GM12878 (cell line): ENCODE measurements at regions not wholly inside any gene's neighbourhood (a gene's known extent, or its start where the extent isn't known, plus 50 kb on each side); places are given as distances from the start of the nearest gene placed in this dataset.

Experiments used
- ATAC-seq: fragments of 200-7000 bp; cut with Tn5 transposase; 3 replicates; pipeline ENCODE4 v1.9.1; 2020; ENCODE audit warnings: mild to moderate bottlenecking, moderate library complexity
- BruUV-seq: library from RNA; stranded (reverse); fragments of 400-500 nt; replicated peaks from 2 replicates; lab custom pipeline; 2021; lab: Mats Ljungman, UMichigan
- CTCF ChIA-PET: fragments of 300-600 bp; sonication (Branson Sonifier 250); formaldehyde crosslinking; extraction: SDS; loops from one replicate; lab custom pipeline; 2021; ENCODE audit warnings: inconsistent platforms; lab: Yijun Ruan, JAX
- POLR2A ChIA-PET: fragments of 350-600 bp; formaldehyde crosslinking; extraction: SDS; loops from one replicate; lab custom pipeline; 2021; ENCODE audit warnings: inconsistent platforms; lab: Charles Lee
- RAD21 ChIA-PET: fragments of 300-600 bp; sonication (Branson Sonifier 250); formaldehyde crosslinking; loops from one replicate; lab custom pipeline; 2023; ENCODE audit warnings: antibody characterized with exemption; ENCODE audit not compliant: unreplicated experiment; lab: Charles Lee
- SMC1A ChIA-PET: fragments of 300-600 bp; sonication (Branson Sonifier 250); formaldehyde crosslinking; loops from one replicate; lab custom pipeline; 2023; ENCODE audit not compliant: unreplicated experiment, uncharacterized antibody; lab: Charles Lee
- DNase-seq: peaks from one replicate; pipeline ENCODE4 v3.0.0-alpha.2; 2011; ENCODE audit warnings: low read depth, low spot score
- FAIRE-seq: peaks from 3 replicates; lab custom pipeline; 2011; peaks lifted over from hg19 to GRCh38; lab: Jason Lieb, UNC
- H2AFZ ChIP-seq: 2 replicates; pipeline ENCODE4 v1.6.0; 2011; ENCODE audit warnings: low read depth, low read length, control low read depth; ENCODE audit not compliant: control insufficient read depth
- H3K27ac ChIP-seq: 2 replicates; pipeline ENCODE4 v1.5.1; 2011; ENCODE audit warnings: control low read depth; ENCODE audit not compliant: control insufficient read depth, insufficient read depth
- H3K27me3 ChIP-seq, 2 experiments: replicated peaks in 1 of 2; 2 replicates each; pipeline versions ENCODE4 v1.6.0 to v1.6.1; 2011; ENCODE audit warnings: low read length in 1 of 2; ENCODE audit not compliant: control insufficient read depth in 2 of 2, insufficient read depth in 2 of 2
- H3K36me3 ChIP-seq, 2 experiments: 2 replicates each; pipeline ENCODE4 v1.5.1; 2011; ENCODE audit warnings: low read length in 1 of 2; ENCODE audit not compliant: control insufficient read depth in 2 of 2, insufficient read depth in 2 of 2
- H3K4me1 ChIP-seq: 2 replicates; pipeline ENCODE4 v1.6.1; 2011; ENCODE audit warnings: mild to moderate bottlenecking, low read length, moderate library complexity, mixed read lengths; ENCODE audit not compliant: control insufficient read depth, insufficient read depth
- H3K4me2 ChIP-seq: 2 replicates; pipeline ENCODE4 v1.6.0; 2011; ENCODE audit warnings: control low read depth; ENCODE audit not compliant: control insufficient read depth, insufficient read depth
- H3K4me3 ChIP-seq: fragments of 200-600 bp; sonication (generic); 2 replicates; pipeline ENCODE4 v1.5.1; 2016
- H3K79me2 ChIP-seq: 2 replicates; pipeline ENCODE4 v1.6.0; 2011; ENCODE audit warnings: low read length; ENCODE audit not compliant: control insufficient read depth, insufficient read depth
- H3K9ac ChIP-seq: 2 replicates; pipeline ENCODE4 v1.8.0; 2011; ENCODE audit warnings: low read length, control low read depth, mixed read lengths; ENCODE audit not compliant: control insufficient read depth, insufficient read depth
- H3K9me3 ChIP-seq: replicated peaks from 3 replicates; pipeline ENCODE4 v1.5.1; 2011; ENCODE audit warnings: mild to moderate bottlenecking, low read length; ENCODE audit not compliant: control insufficient read depth, insufficient read depth
- H4K20me1 ChIP-seq: 2 replicates; pipeline ENCODE4 v1.6.0; 2011; ENCODE audit not compliant: control insufficient read depth, insufficient read depth
- CBFB ChIP-seq: IDR thresholded peaks from 2 replicates; pipeline ENCODE4 v1.6.1; 2016; ENCODE audit warnings: antibody characterized with exemption, low read depth
- CEBPZ ChIP-seq: fragments of 150-350 bp; IDR thresholded peaks from 2 replicates; pipeline ENCODE4 v1.6.1; 2016; ENCODE audit warnings: low read depth, low read length
- EP300 ChIP-seq, 2 experiments: fragments of 150-350 bp in 1 of 2; IDR thresholded peaks; 2 replicates each; pipeline ENCODE4 v1.6.1; 2011 to 2012; ENCODE audit warnings: low read depth in 2 of 2, low read length in 2 of 2, borderline replicate concordance in 1 of 2, improper control_type of control experiment in 1 of 2, inconsistent platforms in 1 of 2; ENCODE audit not compliant: control insufficient read depth in 1 of 2
- FOXK2 ChIP-seq: fragments of 450-650 bp; IDR thresholded peaks from 2 replicates; pipeline ENCODE4 v1.6.1; 2017; ENCODE audit warnings: mild to moderate bottlenecking, moderate library complexity
- HCFC1 ChIP-seq: fragments of 150-350 bp; IDR thresholded peaks from 2 replicates; pipeline ENCODE4 v1.6.1; 2014; ENCODE audit warnings: low read length
- HDAC2 ChIP-seq: fragments of 200-600 bp; sonication (generic); IDR thresholded peaks from 2 replicates; pipeline ENCODE4 v1.6.1; 2017
- HSF1 ChIP-seq: fragments of 150-350 bp; IDR thresholded peaks from 2 replicates; pipeline ENCODE4 v1.6.1; 2014; ENCODE audit warnings: mild to moderate bottlenecking, low read depth, low read length
- MEF2A ChIP-seq: IDR thresholded peaks from 2 replicates; pipeline ENCODE4 v1.6.1; 2011; ENCODE audit warnings: low read depth, mild to moderate bottlenecking, low read length, moderate library complexity; ENCODE audit not compliant: insufficient read depth
- NRF1 ChIP-seq: conservative IDR thresholded peaks from 2 replicates; pipeline ENCODE4 v1.6.1; 2011; ENCODE audit warnings: mild to moderate bottlenecking, low read depth, low read length, improper control_type of control experiment
- SMAD1 ChIP-seq: fragments of 450-650 bp; IDR thresholded peaks from 2 replicates; pipeline ENCODE4 v1.6.1; 2018; ENCODE audit warnings: mild to moderate bottlenecking, low read depth; ENCODE audit not compliant: partially characterized antibody
- SUZ12 ChIP-seq: fragments of 200-600 bp; sonication (generic); IDR thresholded peaks from one replicate; pipeline ENCODE4 v1.6.1; 2018; ENCODE audit warnings: antibody characterized with exemption, mild to moderate bottlenecking; ENCODE audit not compliant: unreplicated experiment
- TBL1XR1 ChIP-seq: IDR thresholded peaks from 2 replicates; pipeline ENCODE4 v1.6.1; 2012; ENCODE audit warnings: low read depth, low read length, improper control_type of control experiment
- TCF7 ChIP-seq: IDR thresholded peaks from 2 replicates; pipeline ENCODE4 v1.6.1; 2014; ENCODE audit warnings: antibody characterized with exemption, borderline replicate concordance
- ZBTB33 ChIP-seq: fragments of 450-650 bp; IDR thresholded peaks from 2 replicates; pipeline ENCODE4 v1.6.1; 2017; ENCODE audit warnings: mild to moderate bottlenecking
- ZBTB4 ChIP-seq: fragments of 450-650 bp; formaldehyde crosslinking; IDR thresholded peaks from 2 replicates; pipeline ENCODE4 v1.4.0; 2022; ENCODE audit warnings: mild to moderate bottlenecking, moderate library complexity
- ZNF24 ChIP-seq: fragments of 450-650 bp; IDR thresholded peaks from 2 replicates; pipeline ENCODE4 v1.6.1; 2017; ENCODE audit warnings: antibody characterized with exemption, mild to moderate bottlenecking
- in situ Hi-C: fragments of 300-500 bp; cut with MboI; formaldehyde crosslinking; loops from 9 replicates; pipeline ENCODE4 v1.14.3; 2018; ENCODE audit warnings: mixed read lengths
- intact Hi-C: fragments of 100-400 bp; cut with micrococcal nuclease; formaldehyde crosslinking; loops from one replicate; pipeline ENCODE4 v1.14.2; 2022; ENCODE audit not compliant: unreplicated experiment

GRCh38 chr11:90916706-90917105 is 693.9 kb upstream of the CHORDC1 start:
- no TSS peak for BruUV-seq
- no peaks in the 10 kb centered on the region; a peak in 1 of 4 replicates for H3K27me3 ChIP-seq
- H3K4me1 ChIP-seq, result no peaks in the 10 kb centered on the region
- no peak overlapping the region for H3K4me2 ChIP-seq
- ChIA-PET CTCF (no interaction called here), POLR2A (no interaction called here), RAD21 (no interaction called here), SMC1A (no interaction called here)
- H3K4me3 ChIP-seq, result no peak overlapping the region
- H3K79me2 ChIP-seq, result no peaks in the 10 kb centered on the region
- no peaks in the 10 kb centered on the region for H4K20me1 ChIP-seq
- H3K9ac ChIP-seq, result no peak overlapping the region
- intact Hi-C loops (no loop called here), in situ Hi-C loops (no loop called here)
- H3K27ac ChIP-seq, result no peak overlapping the region
- FAIRE-seq (no peak), DNase-seq (no peak), ATAC-seq (no peak)
- no peaks in the 10 kb centered on the region for H3K36me3 ChIP-seq
- no peak overlapping the region for H2AFZ ChIP-seq
- H3K9me3 ChIP-seq, result no peaks in the 10 kb centered on the region
- no peak for TF ChIP-seq TBL1XR1
- TF ChIP-seq MEF2A, result no peak
- no peak for TF ChIP-seq HSF1
- no peak for TF ChIP-seq CBFB
- TF ChIP-seq ZBTB33, result no peak
- no peak for TF ChIP-seq ZNF24
- no peak for TF ChIP-seq FOXK2
- TF ChIP-seq ZBTB4 (CRISPR knock-in tag), result no peak
- TF ChIP-seq SUZ12, result no peak
- no peak for TF ChIP-seq EP300 (IDR thresholded peaks at IDR 0.05; ENCODE audit: borderline replicate concordance in 1 of 2, control insufficient read depth in 1 of 2, low read depth in 2 of 2, low read length in 2 of 2)
- TF ChIP-seq HDAC2, result no peak
- no peak for TF ChIP-seq TCF7
- TF ChIP-seq CEBPZ, result no peak
- TF ChIP-seq SMAD1, result no peak
- no peak for TF ChIP-seq HCFC1
- TF ChIP-seq NRF1, result no peak
